SH-SY5Y (cell line): ENCODE measurements at regions not wholly inside any gene's neighbourhood (a gene's known extent, or its start where the extent isn't known, plus 50 kb on each side); places are given as distances from the start of the nearest gene placed in this dataset.

Source experiments
- GATA2 ChIP-seq: IDR thresholded peaks from 2 replicates; pipeline ENCODE4 v1.6.1; 2011; ENCODE audit warnings: mild to moderate bottlenecking, low read depth, low read length
- GATA3 ChIP-seq: IDR thresholded peaks from 2 replicates; pipeline ENCODE4 v1.6.1; 2011; ENCODE audit warnings: low read depth, mild to moderate bottlenecking, low read length, moderate library complexity

DNA sequence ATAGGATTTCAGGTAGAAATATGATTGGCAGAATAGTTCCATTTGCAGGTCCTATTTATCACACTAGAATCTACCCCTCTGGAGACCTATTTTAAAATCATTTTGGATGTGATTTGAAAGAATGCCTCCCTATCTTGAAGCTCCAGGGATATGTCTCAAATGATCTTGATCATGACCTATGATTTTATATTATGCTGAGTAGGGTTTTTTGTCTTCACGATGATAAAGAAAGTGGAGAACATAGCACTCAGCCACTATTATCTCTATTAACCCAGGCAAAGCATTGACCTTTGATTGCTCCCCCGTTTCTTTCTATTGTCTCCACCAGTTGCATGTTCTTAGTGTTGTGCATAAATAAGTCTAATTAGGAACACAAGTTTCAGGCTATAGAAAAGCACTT lies 307.9 kb downstream of the BLID start:
- TF ChIP-seq GATA3: no peak
- TF ChIP-seq GATA2: no peak
